Sigmoid colon (tissue), 6 donors: ENCODE measurements at regions not wholly inside any gene's neighbourhood (a gene's known extent, or its start where the extent isn't known, plus 50 kb on each side); places are given as distances from the start of the nearest gene placed in this dataset.

Source experiments
- DNase-seq: peaks from one replicate; pipeline ENCODE4 v3.0.0-alpha.2; 2019
- H3K27ac ChIP-seq, 4 donors: fragments of 200-600 bp; sonication (generic); one replicate each; pipeline ENCODE4 v1.5.1; 2016 to 2019; ENCODE audit warnings: mild to moderate bottlenecking in 1 of 4
- H3K27me3 ChIP-seq, 3 donors: fragments of 200-600 bp; sonication (generic); one replicate each; pipeline ENCODE4 v1.5.1; 2019; ENCODE audit warnings: mild to moderate bottlenecking in 1 of 3
- H3K36me3 ChIP-seq, 4 donors: fragments of 200-600 bp; sonication (generic); one replicate each; pipeline ENCODE4 v1.5.1; 2016 to 2019
- H3K4me1 ChIP-seq, 4 donors: fragments of 200-600 bp; sonication (generic); one replicate each; pipeline ENCODE4 v1.5.1; 2017 to 2019
- H3K4me3 ChIP-seq, 4 donors: fragments of 200-600 bp; sonication (generic); one replicate each; pipeline ENCODE4 v1.5.1; 2017 to 2019; ENCODE audit warnings: mild to moderate bottlenecking in 2 of 4, moderate library complexity in 1 of 4
- H3K9me3 ChIP-seq, 4 donors: fragments of 200-600 bp in 3 of 4; sonication (generic) in 3 of 4; one replicate each; pipeline versions ENCODE4 v1.5.1 to v1.6.1; 2013 to 2019
- EP300 ChIP-seq, 4 donors: sonication (generic); formaldehyde crosslinking; IDR thresholded peaks; one replicate each; pipeline ENCODE4 v1.6.1; 2017; ENCODE audit warnings: antibody characterized with exemption in 4 of 4
- POLR2A ChIP-seq, 2 donors: fragments of 450-650 bp; IDR thresholded peaks; one replicate each; pipeline ENCODE4 v1.6.1; 2016; ENCODE audit warnings: antibody characterized with exemption in 2 of 2, mild to moderate bottlenecking in 2 of 2, moderate library complexity in 2 of 2
- POLR2AphosphoS5 ChIP-seq, 4 donors: sonication (generic); formaldehyde crosslinking; IDR thresholded peaks; one replicate each; pipeline ENCODE4 v1.6.1; 2017; ENCODE audit warnings: antibody characterized with exemption in 4 of 4
- WGBS, 2 donors: extraction: QIAGEN DNeasy Blood & Tissue Kit; methylation state at CpG; one replicate each; pipeline ENCODE4 v1.1.7; 2013; 5-methylcytosine and 5-hydroxymethylcytosine counted together
- intact Hi-C: fragments of 100-400 bp; cut with DNase I; formaldehyde crosslinking; loops from one replicate; pipeline ENCODE4 v1.15.1; 2023
- TF ChIP-seq, protein P1 (sequence below), 4 experiments: fragments of 450-650 bp in 3 of 4; fragments of 200-600 bp in 1 of 4; IDR thresholded peaks; one replicate each; pipeline ENCODE4 v1.5.1; 2016 to 2019; ENCODE audit warnings: antibody characterized with exemption in 4 of 4, mild to moderate bottlenecking in 3 of 4, moderate library complexity in 2 of 4
- donor health status: healthy with polysubstance abuse.
- donor health status: healthy.

DNA sequence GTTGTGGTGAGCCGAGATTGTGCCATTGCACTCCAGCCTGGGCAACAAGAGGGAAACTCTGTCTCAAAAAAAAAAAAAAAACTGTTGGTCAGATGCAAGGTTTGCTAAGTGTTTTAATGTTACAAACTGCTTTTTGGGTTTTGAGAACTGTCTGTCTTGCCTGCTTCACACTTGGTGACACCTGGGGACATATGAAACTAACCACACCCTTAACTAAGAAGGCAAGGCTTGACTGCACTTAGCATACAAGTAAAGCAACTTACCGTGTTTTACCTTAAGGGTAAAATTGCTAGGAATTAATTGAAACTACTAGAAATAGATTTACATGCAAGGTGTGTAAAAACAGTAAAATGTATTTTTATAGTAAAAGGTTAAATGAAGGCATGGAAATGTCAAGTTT, 180.4 kb downstream of the OR13H1 start:
- WGBS, 2 donors, result 82 to 91% methylated on average over 2 of the region's 2 CpGs
- Histone ChIP-seq H3K4me3 (no peak overlapping the region), H3K27me3 (no peaks in the 10 kb centered on the region), H3K27ac (no peak overlapping the region), H3K9me3 (no peaks in the 10 kb centered on the region), H3K4me1 (peaks cover 0 to 3% (median 0%) of the 10 kb centered on the region in 4 donors), H3K36me3 (no peaks in the 10 kb centered on the region)
- no peak for DNase-seq
- TF ChIP-seq POLR2AphosphoS5 (IDR thresholded peaks at IDR 0.05) (no peak), EP300 (IDR thresholded peaks at IDR 0.05) (no peak), POLR2A (IDR thresholded peaks at IDR 0.05) (no peak)
- TF ChIP-seq, protein P1, sequence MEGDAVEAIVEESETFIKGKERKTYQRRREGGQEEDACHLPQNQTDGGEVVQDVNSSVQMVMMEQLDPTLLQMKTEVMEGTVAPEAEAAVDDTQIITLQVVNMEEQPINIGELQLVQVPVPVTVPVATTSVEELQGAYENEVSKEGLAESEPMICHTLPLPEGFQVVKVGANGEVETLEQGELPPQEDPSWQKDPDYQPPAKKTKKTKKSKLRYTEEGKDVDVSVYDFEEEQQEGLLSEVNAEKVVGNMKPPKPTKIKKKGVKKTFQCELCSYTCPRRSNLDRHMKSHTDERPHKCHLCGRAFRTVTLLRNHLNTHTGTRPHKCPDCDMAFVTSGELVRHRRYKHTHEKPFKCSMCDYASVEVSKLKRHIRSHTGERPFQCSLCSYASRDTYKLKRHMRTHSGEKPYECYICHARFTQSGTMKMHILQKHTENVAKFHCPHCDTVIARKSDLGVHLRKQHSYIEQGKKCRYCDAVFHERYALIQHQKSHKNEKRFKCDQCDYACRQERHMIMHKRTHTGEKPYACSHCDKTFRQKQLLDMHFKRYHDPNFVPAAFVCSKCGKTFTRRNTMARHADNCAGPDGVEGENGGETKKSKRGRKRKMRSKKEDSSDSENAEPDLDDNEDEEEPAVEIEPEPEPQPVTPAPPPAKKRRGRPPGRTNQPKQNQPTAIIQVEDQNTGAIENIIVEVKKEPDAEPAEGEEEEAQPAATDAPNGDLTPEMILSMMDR (IDR thresholded peaks at IDR 0.05), result no peak
- intact Hi-C loops, result no loop called here

DNA sequence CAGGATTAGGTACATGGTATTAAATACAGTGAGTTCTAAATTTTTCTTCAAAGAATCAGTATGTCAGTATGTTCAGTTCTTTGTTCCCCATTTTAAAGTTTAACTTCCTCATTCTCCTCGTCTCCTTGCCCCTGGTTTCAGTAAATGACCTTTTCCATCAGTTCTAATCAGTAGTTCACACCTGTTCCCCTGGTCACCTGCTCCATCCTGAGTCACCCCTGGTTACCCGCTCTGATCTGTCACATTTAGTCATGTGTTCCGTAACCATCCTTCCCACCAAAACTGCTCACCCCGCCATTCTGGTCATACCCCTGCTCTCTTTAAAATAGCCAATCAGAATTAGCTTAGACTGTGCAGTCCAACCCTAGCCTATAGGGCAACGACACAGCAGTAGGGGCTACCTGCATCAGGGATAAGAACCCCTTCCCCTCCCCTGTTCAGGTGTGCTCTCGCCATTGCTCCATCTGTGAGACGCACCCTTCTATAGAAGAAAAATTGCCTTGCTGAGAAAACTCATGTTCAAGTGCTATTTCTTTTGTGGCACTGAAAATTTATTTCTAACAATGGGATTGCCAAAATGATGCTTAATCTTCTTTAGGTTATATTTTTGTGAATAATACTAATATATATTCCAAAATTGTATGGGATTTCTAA, 181.3 kb downstream of the OR13H1 start:
- peaks cover 0 to 3% (median 0%) of the 10 kb centered on the region in 4 donors for H3K4me1 ChIP-seq
- TF ChIP-seq, protein P1 (IDR thresholded peaks at IDR 0.05), result no peak
- TF ChIP-seq EP300 (IDR thresholded peaks at IDR 0.05), result no peak
- TF ChIP-seq POLR2A (IDR thresholded peaks at IDR 0.05), result no peak
- TF ChIP-seq POLR2AphosphoS5 (IDR thresholded peaks at IDR 0.05), result no peak
- no peaks in the 10 kb centered on the region for H3K27me3 ChIP-seq
- intact Hi-C loops, result no loop called here
- H3K36me3 ChIP-seq, result no peaks in the 10 kb centered on the region
- 71 to 75% methylated on average over 7 of the region's 7 CpGs for WGBS, 2 donors
- H3K27ac ChIP-seq, result no peak overlapping the region
- H3K4me3 ChIP-seq, result no peak overlapping the region
- DNase-seq, result no peak
- H3K9me3 ChIP-seq, result no peaks in the 10 kb centered on the region

DNA sequence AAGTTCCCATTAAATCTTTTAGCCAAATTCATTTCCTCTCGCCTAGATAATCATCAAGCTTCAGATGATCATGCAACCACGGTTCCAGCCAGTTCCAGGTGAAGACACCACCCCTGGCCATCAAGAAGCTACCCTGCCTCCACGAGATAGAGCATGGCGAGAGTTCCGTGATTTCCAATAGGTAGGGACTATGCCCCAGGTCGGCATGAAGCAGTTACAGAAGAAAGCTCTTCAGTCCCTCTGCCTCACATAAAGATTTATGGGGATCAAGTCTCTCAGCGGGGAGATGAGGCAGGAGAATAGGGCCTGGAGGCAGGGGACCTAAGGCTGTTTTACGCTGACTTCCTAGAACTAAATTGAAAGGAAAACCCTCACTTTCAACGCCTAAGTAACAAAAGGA, 183.9 kb downstream of the OR13H1 start:
- WGBS, 2 donors, result 82 to 88% methylated on average over 9 of the region's 9 CpGs
- no peaks in the 10 kb centered on the region for H3K27me3 ChIP-seq
- peak overlapping the region in 2 of 4 donors; percentile 84 to 85 for H3K27ac ChIP-seq
- intact Hi-C loops, result loop anchor here (2.0 kb wide), 3 partner anchors 17 to 65 kb away; no protein-coding TSS in a partner anchor
- H3K4me1 ChIP-seq, result peaks cover 0 to 3% (median 0%) of the 10 kb centered on the region in 4 donors
- no peak for TF ChIP-seq EP300 (IDR thresholded peaks at IDR 0.05)
- no peak for TF ChIP-seq POLR2A (IDR thresholded peaks at IDR 0.05)
- no peak for TF ChIP-seq POLR2AphosphoS5 (IDR thresholded peaks at IDR 0.05)
- TF ChIP-seq, protein P1 (IDR thresholded peaks at IDR 0.05), result no peak
- H3K36me3 ChIP-seq, result no peaks in the 10 kb centered on the region
- no peaks in the 10 kb centered on the region for H3K9me3 ChIP-seq
- peak overlapping the region in 1 of 4 donors; percentile 49 for H3K4me3 ChIP-seq
- DNase-seq, result no peak

DNA sequence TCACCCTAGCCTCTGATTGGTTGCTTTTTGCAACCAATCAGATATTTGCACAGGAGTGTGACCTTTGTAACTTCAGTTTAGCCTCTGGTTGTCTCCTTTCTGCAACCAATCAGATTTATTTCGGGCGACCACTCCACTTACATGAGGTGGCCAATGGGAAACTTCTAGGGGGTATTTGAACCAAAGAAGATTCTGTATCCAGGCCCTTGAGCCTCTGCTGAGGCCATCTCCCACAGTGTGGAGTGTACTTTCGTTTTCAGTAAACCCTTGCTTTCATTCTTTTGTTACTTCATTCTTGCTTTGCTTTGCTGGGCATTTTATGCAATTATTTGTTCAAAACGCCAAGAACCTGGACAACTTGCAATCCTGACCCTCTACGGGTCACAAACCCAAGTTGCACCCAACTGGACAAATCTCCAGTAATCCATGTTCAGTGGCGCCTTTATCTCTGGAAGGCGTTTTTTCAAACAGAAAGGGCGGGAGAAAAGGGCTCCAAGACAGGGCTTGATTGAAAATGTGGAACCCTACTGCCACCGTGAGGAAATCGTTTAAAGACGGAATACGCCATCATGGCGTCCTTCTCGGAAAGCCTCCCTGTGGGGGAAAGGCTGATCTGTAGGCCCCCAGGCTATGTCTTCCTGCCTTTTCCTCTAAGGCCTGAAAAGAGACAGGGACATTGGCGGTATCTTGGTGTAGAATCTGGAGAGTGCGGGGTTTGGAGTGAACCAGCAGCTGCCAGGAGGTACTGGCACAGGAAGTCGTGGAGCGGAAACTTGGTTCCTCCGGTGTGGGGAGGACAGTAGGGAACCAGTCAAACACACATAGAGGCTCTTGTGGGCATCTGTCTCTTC, 184.6 kb downstream of the OR13H1 start:
- intact Hi-C loops, result loop anchor here (2.0 kb wide), 3 partner anchors 18 to 64 kb away; no protein-coding TSS in a partner anchor
- TF ChIP-seq, protein P1 (IDR thresholded peaks at IDR 0.05), result peak in 1 of 4 experiments; percentile 67
- peak in 2 of 4 donors; percentile 35 to 44 for TF ChIP-seq POLR2AphosphoS5 (IDR thresholded peaks at IDR 0.05)
- no peak for TF ChIP-seq EP300 (IDR thresholded peaks at IDR 0.05)
- TF ChIP-seq POLR2A (IDR thresholded peaks at IDR 0.05), result no peak
- Histone ChIP-seq H3K27me3 (no peaks in the 10 kb centered on the region), H3K36me3 (no peaks in the 10 kb centered on the region), H3K4me1 (peaks cover 0 to 3% (median 0%) of the 10 kb centered on the region in 4 donors), H3K9me3 (no peaks in the 10 kb centered on the region), H3K4me3 (peak overlapping the region in 2 of 4 donors; percentile 28 to 49), H3K27ac (peak overlapping the region in 2 of 4 donors; percentile 84 to 85)
- DNase-seq, result peak; percentile 91
- WGBS, 2 donors, result 91 to 95% methylated on average over 19 of the region's 19 CpGs
